ENCODE measurements at regions not wholly inside any gene's neighbourhood (a gene's known extent, or its start where the extent isn't known, plus 50 kb on each side); places are given as distances from the start of the nearest gene placed in this dataset.

- TF ChIP-seq, protein P1, sequence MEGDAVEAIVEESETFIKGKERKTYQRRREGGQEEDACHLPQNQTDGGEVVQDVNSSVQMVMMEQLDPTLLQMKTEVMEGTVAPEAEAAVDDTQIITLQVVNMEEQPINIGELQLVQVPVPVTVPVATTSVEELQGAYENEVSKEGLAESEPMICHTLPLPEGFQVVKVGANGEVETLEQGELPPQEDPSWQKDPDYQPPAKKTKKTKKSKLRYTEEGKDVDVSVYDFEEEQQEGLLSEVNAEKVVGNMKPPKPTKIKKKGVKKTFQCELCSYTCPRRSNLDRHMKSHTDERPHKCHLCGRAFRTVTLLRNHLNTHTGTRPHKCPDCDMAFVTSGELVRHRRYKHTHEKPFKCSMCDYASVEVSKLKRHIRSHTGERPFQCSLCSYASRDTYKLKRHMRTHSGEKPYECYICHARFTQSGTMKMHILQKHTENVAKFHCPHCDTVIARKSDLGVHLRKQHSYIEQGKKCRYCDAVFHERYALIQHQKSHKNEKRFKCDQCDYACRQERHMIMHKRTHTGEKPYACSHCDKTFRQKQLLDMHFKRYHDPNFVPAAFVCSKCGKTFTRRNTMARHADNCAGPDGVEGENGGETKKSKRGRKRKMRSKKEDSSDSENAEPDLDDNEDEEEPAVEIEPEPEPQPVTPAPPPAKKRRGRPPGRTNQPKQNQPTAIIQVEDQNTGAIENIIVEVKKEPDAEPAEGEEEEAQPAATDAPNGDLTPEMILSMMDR (IDR thresholded peaks at IDR 0.05; ENCODE audit: unreplicated experiment in 3 of 3) = no peak
- H3K27ac Mint-ChIP-seq = no peak overlapping the region
- H3K4me1 Mint-ChIP-seq = no peaks in the 10 kb centered on the region
- H3K36me3 Mint-ChIP-seq (ENCODE audit: low read depth) = no peaks in the 10 kb centered on the region
- H3K4me3 Mint-ChIP-seq = no peak overlapping the region
- no peaks in the 10 kb centered on the region for H3K27me3 Mint-ChIP-seq (ENCODE audit: low read depth)
- no peaks in the 10 kb centered on the region for H3K9me3 Mint-ChIP-seq
Observed at GRCh38 chr18:73900106-73900835, 247.4 kb downstream of the FBXO15 start.

- no peaks in the 10 kb centered on the region for H3K9me3 Mint-ChIP-seq
- no peaks in the 10 kb centered on the region for H3K36me3 Mint-ChIP-seq (ENCODE audit: low read depth)
- H3K4me1 Mint-ChIP-seq = no peaks in the 10 kb centered on the region
- TF ChIP-seq, protein P1 (IDR thresholded peaks at IDR 0.05; ENCODE audit: unreplicated experiment in 3 of 3) = no peak
- no peak overlapping the region for H3K4me3 Mint-ChIP-seq
- no peaks in the 10 kb centered on the region for H3K27me3 Mint-ChIP-seq (ENCODE audit: low read depth)
- no peak overlapping the region for H3K27ac Mint-ChIP-seq
Observed at GRCh38 chr18:73897517-73897916, 250.1 kb downstream of the FBXO15 start.

DNA sequence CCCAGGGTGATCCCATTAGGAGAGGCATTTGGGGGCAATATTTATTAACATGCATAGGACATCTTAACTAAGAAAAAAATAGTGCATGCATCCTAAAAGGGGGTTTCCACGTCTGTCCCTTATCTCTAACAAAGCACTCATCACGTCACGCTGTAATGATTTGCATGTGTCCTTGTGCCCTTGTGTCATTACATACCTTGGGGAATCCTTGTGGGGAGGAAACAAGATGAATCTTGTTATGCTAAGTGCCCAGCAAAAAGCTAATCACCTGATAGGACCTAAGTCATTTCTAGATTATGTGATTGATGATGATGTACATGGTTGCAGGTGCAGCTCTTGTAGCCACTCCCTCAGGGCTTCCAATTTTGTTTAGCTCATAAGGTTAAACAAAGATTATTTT, 250.9 kb downstream of the FBXO15 start:
- H3K4me1 Mint-ChIP-seq = no peaks in the 10 kb centered on the region
- TF ChIP-seq, protein P1 (IDR thresholded peaks at IDR 0.05; ENCODE audit: unreplicated experiment in 3 of 3) = no peak
- no peak overlapping the region for H3K4me3 Mint-ChIP-seq
- H3K27me3 Mint-ChIP-seq (ENCODE audit: low read depth) = no peaks in the 10 kb centered on the region
- no peaks in the 10 kb centered on the region for H3K9me3 Mint-ChIP-seq
- H3K27ac Mint-ChIP-seq = no peak overlapping the region
- H3K36me3 Mint-ChIP-seq (ENCODE audit: low read depth) = no peaks in the 10 kb centered on the region

GRCh38 chr18:73895701-73896100, 251.9 kb downstream of the FBXO15 start:
- H3K27me3 Mint-ChIP-seq (ENCODE audit: low read depth) = no peaks in the 10 kb centered on the region
- no peaks in the 10 kb centered on the region for H3K36me3 Mint-ChIP-seq (ENCODE audit: low read depth)
- H3K4me1 Mint-ChIP-seq = no peaks in the 10 kb centered on the region

GRCh38 chr18:73893880-73894279, 253.8 kb downstream of the FBXO15 start:
- TF ChIP-seq, protein P1 (IDR thresholded peaks at IDR 0.05; ENCODE audit: unreplicated experiment in 3 of 3) = no peak
- Mint-ChIP-seq H3K27me3 (ENCODE audit: low read depth) (no peaks in the 10 kb centered on the region), H3K27ac (no peak overlapping the region)

More at GRCh38 chr18:73895701-73896100, 251.9 kb downstream of the FBXO15 start:
- no peaks in the 10 kb centered on the region for H3K9me3 Mint-ChIP-seq
- no peak overlapping the region for H3K4me3 Mint-ChIP-seq
- no peak overlapping the region for H3K27ac Mint-ChIP-seq
- TF ChIP-seq, protein P1 (IDR thresholded peaks at IDR 0.05; ENCODE audit: unreplicated experiment in 3 of 3) = no peak

More at GRCh38 chr18:73893880-73894279, 253.8 kb downstream of the FBXO15 start:
- H3K4me3 Mint-ChIP-seq = no peak overlapping the region
- H3K4me1 Mint-ChIP-seq = no peaks in the 10 kb centered on the region
- H3K9me3 Mint-ChIP-seq = no peaks in the 10 kb centered on the region
- no peaks in the 10 kb centered on the region for H3K36me3 Mint-ChIP-seq (ENCODE audit: low read depth)

Measured in nephron (organoid).